Osteocyte (in vitro differentiated cells): ENCODE measurements at regions not wholly inside any gene's neighbourhood (a gene's known extent, or its start where the extent isn't known, plus 50 kb on each side); places are given as distances from the start of the nearest gene placed in this dataset.

ENCODE experiments used
- DNase-seq: peaks from one replicate; pipeline ENCODE4 v3.0.0; 2021; ENCODE audit warnings: mixed read lengths; ENCODE audit not compliant: unreplicated experiment; ENCODE audit errors: extremely low spot score
- H3K27ac Mint-ChIP-seq: one replicate; pipeline ENCODE4 v1.8.0; 2021; ENCODE audit warnings: mild to moderate bottlenecking, mixed read lengths; ENCODE audit not compliant: unreplicated experiment
- H3K27me3 Mint-ChIP-seq: one replicate; pipeline ENCODE4 v1.8.0; 2021; ENCODE audit warnings: mixed read lengths; ENCODE audit not compliant: unreplicated experiment
- H3K36me3 Mint-ChIP-seq: one replicate; pipeline ENCODE4 v1.8.0; 2021; ENCODE audit warnings: mixed read lengths; ENCODE audit not compliant: unreplicated experiment
- H3K4me1 Mint-ChIP-seq: one replicate; pipeline ENCODE4 v1.8.0; 2021; ENCODE audit warnings: mixed read lengths; ENCODE audit not compliant: unreplicated experiment
- H3K4me3 Mint-ChIP-seq: one replicate; pipeline ENCODE4 v1.8.0; 2021; ENCODE audit warnings: mild to moderate bottlenecking, moderate library complexity, mixed read lengths; ENCODE audit not compliant: unreplicated experiment
- H3K9me3 Mint-ChIP-seq: one replicate; pipeline ENCODE4 v1.8.0; 2021; ENCODE audit warnings: mixed read lengths; ENCODE audit not compliant: unreplicated experiment
- CTCF ChIP-seq: fragments of 200-600 bp; sonication (generic); IDR thresholded peaks from 2 replicates; pipeline ENCODE4 v1.5.0; 2021; ENCODE audit warnings: antibody characterized with exemption, mild to moderate bottlenecking, moderate library complexity

GRCh38 chr1:37177230-37177864, 143.0 kb upstream of the GRIK3 start:
- Mint-ChIP-seq H3K4me1 (no peaks in the 10 kb centered on the region), H3K36me3 (no peaks in the 10 kb centered on the region), H3K27me3 (no peaks in the 10 kb centered on the region), H3K9me3 (no peaks in the 10 kb centered on the region), H3K27ac (no peak overlapping the region), H3K4me3 (no peak overlapping the region)
- peak; percentile 29 for TF ChIP-seq CTCF
- DNase-seq = peak; percentile 56

GRCh38 chr1:37181425-37181824, 147.1 kb upstream of the GRIK3 start:
- Mint-ChIP-seq H3K36me3 (no peaks in the 10 kb centered on the region), H3K4me3 (no peak overlapping the region), H3K27me3 (no peaks in the 10 kb centered on the region), H3K27ac (no peak overlapping the region), H3K4me1 (no peaks in the 10 kb centered on the region), H3K9me3 (no peaks in the 10 kb centered on the region)
- TF ChIP-seq CTCF = no peak
- peak; percentile 68 for DNase-seq

- DNase-seq = no peak
- Mint-ChIP-seq H3K36me3 (no peaks in the 10 kb centered on the region), H3K9me3 (no peaks in the 10 kb centered on the region), H3K4me3 (no peak overlapping the region), H3K27me3 (no peaks in the 10 kb centered on the region), H3K27ac (no peak overlapping the region), H3K4me1 (no peaks in the 10 kb centered on the region)
- no peak for TF ChIP-seq CTCF
Measured at GRCh38 chr1:37184789-37185188, 150.5 kb upstream of the GRIK3 start.

DNA sequence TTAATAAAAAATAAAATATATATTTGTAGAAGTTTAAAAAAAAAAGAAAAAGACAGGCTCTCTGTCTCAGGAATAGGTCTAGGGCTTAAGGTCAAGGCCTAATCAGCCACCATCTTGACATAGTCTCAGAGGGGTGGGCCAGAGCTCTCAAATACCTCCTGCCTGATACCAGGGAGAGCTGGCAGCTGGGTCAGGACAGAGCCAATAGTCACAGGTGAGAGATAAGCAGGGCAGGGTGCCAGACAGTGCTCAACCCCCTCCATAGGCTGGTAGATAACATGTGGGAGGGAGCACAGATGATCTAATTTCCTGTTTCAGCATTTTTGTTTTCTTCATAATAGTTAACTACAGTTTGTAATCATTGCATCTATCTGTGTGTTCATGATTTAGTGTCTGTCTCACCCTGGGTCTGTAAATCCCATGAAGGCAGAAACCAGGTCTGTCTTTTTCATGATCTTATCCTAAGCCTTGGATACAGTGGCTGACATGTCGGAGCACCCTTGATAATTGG, 152.0 kb upstream of the GRIK3 start:
- no peak for TF ChIP-seq CTCF
- no peaks in the 10 kb centered on the region for H3K36me3 Mint-ChIP-seq
- H3K4me3 Mint-ChIP-seq = no peak overlapping the region
- H3K4me1 Mint-ChIP-seq = no peaks in the 10 kb centered on the region
- H3K9me3 Mint-ChIP-seq = no peaks in the 10 kb centered on the region
- no peaks in the 10 kb centered on the region for H3K27me3 Mint-ChIP-seq
- no peak overlapping the region for H3K27ac Mint-ChIP-seq
- no peak for DNase-seq

DNA sequence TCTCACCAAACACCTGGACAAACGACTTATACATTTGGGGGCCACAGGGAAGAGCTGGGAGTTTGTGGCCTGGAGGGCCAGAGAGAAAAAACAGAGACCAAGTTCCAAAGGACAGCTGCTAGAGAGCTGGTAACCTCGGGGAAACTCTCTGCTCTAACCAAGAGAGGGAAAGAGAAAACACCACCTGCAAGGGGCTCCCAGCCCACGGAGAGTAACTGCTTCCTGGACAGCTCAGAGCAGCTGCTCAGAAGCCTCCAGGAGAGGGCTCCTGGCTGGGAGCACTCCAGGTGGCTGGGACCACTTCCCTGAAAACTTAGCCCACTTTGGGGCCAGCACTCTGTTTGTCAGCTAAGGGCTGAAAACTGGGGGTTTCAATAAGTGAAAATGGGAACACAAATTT, 154.8 kb upstream of the GRIK3 start:
- H3K4me3 Mint-ChIP-seq = no peak overlapping the region
- H3K27me3 Mint-ChIP-seq = no peaks in the 10 kb centered on the region
- H3K9me3 Mint-ChIP-seq = no peaks in the 10 kb centered on the region
- no peak overlapping the region for H3K27ac Mint-ChIP-seq
- no peaks in the 10 kb centered on the region for H3K36me3 Mint-ChIP-seq
- no peaks in the 10 kb centered on the region for H3K4me1 Mint-ChIP-seq
- TF ChIP-seq CTCF = no peak
- DNase-seq = no peak
